NB4 (cell line): ENCODE measurements at regions not wholly inside any gene's neighbourhood (a gene's known extent, or its start where the extent isn't known, plus 50 kb on each side); places are given as distances from the start of the nearest gene placed in this dataset.

ENCODE experiments used
- CTCF ChIP-seq: IDR thresholded peaks from one replicate; pipeline ENCODE4 v1.5.1; 2012; ENCODE audit warnings: low read depth, low read length
- MYC ChIP-seq: IDR thresholded peaks from 2 replicates; pipeline ENCODE4 v1.6.1; 2011; ENCODE audit warnings: low read depth, low read length
- POLR2A ChIP-seq: IDR thresholded peaks from 2 replicates; pipeline ENCODE4 v1.6.1; 2011; ENCODE audit warnings: mild to moderate bottlenecking; ENCODE audit not compliant: insufficient read length; ENCODE audit errors: extremely low read depth
- TF ChIP-seq, protein P1 (sequence below): IDR thresholded peaks from 2 replicates; pipeline ENCODE4 v1.6.1; 2011; ENCODE audit warnings: low read depth, low read length

DNA sequence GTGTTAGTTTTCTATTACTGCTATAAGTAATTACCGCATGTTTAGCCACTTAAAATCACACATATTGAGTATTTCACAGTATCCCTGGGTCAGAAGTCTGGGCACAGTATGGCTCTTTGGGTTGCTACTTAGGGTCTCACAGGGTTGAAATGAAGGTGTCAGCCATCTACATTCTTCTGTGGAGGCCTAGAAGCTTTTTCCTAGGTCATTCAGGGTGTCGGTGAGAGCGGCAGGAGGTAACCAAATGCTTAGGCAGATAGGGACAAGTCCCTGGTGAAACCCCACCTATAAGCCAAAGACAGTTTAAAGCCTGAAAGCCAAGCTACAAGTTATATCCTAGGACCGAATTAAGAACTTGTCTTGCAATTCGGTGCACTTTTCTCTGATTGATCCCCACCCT lies 856.7 kb downstream of the PCDH17 start:
- no peak for TF ChIP-seq POLR2A
- no peak for TF ChIP-seq CTCF
- TF ChIP-seq, protein P1, sequence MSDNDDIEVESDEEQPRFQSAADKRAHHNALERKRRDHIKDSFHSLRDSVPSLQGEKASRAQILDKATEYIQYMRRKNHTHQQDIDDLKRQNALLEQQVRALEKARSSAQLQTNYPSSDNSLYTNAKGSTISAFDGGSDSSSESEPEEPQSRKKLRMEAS: no peak
- TF ChIP-seq MYC: no peak
